NOMO-1 (cell line): ENCODE measurements at regions not wholly inside any gene's neighbourhood (a gene's known extent, or its start where the extent isn't known, plus 50 kb on each side); places are given as distances from the start of the nearest gene placed in this dataset.

Experiments used
- DNase-seq, 2 experiments: peaks; one replicate each; lab custom pipeline; 2025; ENCODE audit not compliant: unreplicated experiment in 2 of 2; lab: John Stamatoyannopoulos, UW

DNA sequence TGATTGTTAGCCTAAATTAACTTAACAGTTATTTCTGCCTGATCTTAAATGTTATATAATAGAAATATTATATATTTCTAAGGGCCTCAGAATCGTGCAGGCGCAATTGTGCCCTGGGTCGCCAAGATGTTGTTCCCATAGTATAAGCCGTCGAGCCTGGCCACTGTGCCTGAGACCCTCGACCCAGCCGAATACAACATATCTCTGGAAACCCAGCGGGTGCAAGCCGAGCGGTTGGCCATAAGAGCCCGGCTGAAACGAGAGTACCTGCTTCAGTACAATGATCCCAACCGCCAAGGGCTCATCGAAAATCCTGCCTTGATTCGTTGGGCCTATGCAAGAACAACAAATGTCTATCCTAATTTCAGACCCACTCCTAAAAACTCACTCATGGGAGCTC is 549.8 kb downstream of the KCTD8 start:
- DNase-seq, result no peak

DNA sequence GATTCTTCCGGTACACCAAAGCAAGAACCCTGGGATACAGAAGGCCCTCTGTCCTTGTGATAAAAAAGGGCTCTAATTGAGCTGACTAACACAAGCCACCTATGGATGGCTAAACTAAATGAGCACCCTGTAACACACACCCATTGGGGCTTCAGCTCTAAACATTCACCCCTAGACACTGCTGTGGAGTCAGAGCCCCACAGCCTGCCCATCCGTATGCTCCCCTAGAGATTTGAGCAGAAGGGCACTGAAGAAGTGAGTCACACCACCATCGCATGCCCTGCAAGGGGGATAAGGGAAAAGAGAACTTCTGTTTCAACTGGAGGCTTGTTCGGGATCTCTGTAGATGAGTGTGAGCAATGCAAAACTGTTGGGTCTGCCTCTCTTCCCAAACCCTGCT is 545.2 kb downstream of the KCTD8 start:
- DNase-seq, result no peak

DNA sequence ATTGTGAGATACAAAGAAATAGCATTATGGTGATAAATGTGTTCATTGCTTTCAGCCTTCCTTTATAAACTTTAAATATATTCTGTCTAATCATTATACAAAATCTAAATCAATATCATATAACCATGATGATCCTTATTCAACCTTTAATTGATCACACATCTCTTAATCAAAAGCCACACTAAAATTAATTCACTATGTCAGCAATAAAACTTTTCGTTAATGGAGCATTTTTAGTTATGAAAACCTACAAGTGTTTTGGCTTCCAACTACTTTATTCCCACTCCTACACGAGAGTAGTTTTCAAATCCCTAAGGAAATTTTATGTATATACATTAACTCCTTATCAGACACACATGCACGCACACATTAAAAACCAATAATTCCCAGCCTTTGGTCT is 530.2 kb downstream of the KCTD8 start:
- no peak for DNase-seq

DNA sequence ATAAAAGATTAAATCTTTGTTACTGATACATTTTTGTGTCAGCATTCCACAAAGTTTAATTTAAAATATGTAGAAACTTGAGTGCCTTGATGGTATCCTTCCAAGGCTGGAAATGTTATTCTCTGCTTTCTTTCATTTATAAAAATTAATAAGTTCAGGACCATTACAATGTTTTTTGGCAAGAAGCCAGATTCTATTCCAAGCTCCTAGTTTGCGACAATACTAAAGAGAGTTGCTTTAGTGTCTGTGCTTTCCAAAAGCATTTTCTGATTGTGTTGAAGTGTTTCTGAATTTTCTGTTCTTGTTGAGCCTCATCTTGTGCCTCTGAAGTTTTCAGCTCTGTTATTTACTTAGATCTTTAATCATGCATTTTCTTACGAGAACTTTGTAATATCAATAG is 516.2 kb downstream of the KCTD8 start:
- no peak for DNase-seq

DNA sequence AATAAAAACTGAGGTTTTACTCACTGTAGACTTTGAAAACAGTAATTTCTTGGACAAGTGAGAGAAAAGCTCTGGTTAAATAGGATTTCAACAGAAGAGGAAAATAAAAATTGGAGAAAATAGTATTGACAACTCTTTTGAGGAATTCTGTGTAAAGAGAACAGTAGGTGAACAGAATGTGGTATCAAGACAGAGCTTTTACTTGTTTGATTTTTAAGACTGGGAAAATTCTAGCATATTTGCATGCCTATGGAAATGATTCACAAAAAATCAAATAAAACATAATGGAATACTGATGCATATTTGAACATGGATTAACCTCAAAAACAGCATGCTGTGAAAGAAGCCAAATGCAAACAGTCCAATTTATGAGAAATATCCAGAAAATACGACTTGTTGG is 504.6 kb downstream of the KCTD8 start:
- DNase-seq, result no peak

DNA sequence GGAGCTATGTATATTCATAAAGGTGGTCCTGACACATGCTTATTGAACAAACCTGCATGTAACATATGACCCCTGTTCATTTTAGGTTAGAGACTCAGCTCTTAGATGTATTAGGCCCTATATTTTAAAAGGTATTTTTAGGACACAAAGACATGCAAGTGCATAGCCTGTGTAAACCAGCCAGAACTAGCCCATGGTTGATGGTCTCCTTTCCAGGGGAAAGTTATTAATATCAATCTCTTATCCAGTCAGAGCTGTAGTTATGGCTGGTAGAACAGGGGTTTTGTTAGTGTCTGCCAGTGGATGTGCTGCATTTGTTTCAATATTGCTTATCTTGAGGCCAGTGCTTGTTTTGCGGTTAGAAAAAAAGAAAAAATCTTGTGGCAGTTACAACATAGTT is 488.6 kb downstream of the KCTD8 start:
- no peak for DNase-seq

DNA sequence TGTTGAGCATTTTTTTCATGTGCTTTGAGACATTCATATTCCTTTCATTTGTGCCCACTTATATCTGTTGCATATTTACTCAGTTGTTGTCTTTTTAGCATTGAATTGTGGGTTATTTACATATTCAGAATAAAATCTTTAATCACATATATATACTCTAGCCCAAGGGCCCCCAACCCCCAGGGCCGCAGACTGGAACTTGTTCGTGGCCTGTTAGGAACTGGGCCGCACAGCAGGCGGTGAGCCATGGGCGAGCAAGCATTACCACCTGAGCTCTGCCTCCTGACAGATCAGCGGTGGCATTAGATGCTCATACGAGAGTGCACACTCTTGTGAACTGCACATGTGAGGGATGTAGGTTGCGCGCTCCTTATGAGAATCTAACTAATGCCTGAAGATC is 480.6 kb downstream of the KCTD8 start:
- no peak for DNase-seq

DNA sequence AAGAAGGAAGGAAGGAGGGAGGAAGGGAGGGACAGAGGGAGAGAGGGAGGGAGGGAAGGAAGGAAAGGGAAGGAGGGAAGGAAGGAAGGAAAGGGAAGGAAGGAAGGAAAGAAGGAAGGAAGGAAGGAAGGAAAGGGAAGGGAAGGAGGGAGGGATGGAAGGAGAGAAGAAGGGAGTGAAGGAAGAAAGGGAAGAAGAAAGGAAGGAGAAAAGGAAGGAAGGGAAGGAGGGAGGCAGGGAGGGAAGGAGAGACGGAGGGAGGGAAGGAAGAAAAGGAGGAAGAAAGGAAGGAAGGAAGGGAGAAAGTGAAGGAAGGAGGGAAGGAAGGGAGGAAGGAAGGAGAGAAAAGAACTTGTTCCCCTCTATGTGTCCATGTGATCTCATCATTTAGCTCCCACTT is 465.0 kb downstream of the KCTD8 start:
- no peak for DNase-seq

DNA sequence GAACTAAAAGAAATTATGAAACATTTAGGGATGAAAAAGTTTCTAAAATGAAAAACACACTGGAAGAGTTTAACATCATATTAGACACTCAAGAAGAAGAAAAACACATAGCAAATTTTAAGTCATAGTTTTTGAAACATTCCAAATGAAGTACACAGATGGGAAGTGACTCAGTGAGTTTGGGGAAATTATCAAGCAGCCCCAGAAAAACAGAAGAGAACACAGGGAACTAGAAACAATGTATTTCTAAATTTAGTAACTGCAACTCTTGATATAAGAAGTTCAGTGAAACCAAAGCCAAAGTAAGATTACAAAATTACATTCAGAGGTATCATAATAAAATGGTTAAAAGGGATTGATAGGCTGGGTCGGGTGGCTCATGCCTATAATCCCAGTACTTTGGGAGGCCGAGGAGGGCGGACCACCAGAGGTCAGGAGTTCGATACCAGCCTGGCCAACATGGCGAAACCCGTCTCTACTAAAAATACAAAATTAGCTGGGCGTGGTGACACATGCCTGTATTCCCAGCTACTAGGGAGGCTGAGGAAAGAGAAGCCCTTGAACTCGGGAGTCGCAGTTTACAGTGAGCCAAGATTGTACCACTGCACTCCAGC is 461.2 kb downstream of the KCTD8 start:
- no peak for DNase-seq

DNA sequence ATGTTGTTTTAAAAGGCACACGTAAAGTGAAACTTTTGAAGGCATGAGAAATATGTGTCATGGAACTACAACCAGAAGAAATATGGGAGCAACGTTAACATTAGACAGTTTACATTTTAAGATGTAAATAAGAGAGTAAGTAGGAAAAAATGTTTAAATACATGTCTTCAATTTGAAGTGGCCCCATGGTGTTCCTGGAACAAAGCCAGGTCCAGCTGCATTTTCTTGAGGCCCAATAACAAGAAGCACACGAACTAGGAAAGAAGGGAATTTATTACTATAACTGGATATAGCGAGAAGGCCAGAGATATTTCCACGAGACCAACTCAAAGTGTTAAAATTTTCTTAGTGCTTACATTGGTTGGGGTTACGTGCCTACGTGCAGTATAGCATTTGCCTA is 458.1 kb downstream of the KCTD8 start:
- no peak for DNase-seq

DNA sequence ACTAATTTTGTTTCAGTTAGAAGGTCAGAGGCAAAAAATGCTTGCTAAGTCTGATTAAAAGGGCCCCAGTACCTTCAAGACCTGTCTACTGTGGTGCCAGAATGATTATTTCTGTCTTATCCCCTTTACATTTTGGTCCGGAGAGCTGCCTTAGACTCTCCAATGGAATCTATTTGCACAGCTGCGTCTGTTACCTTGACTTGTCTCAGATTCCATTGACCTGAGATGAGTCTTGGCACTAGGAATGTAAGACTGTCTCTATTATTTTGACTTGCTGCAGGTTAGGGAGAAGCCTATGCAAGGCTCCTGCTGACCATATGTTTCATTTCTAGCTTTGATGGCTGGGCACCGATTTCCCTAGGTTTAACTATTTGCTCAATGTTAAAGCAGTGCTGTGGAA is 457.6 kb downstream of the KCTD8 start:
- no peak for DNase-seq

DNA sequence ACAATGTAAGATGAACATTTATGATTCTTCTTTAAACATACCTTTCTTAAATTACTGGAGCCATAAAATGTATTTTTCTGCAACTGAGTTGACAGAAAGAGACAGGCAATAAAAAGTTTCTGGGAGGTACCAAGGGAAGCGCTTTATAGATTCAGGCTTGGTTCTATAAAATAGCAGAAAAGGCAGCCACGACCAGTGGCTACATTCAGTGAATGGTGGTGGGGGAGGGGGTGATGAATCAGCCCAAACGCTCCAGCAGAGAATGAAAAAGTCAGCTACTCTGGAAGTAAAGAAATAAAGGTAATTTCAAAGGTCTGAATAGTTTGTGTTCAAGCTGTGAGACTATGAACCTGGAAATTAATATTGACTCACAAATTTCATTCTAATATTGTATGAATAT is 456.1 kb downstream of the KCTD8 start:
- no peak for DNase-seq

DNA sequence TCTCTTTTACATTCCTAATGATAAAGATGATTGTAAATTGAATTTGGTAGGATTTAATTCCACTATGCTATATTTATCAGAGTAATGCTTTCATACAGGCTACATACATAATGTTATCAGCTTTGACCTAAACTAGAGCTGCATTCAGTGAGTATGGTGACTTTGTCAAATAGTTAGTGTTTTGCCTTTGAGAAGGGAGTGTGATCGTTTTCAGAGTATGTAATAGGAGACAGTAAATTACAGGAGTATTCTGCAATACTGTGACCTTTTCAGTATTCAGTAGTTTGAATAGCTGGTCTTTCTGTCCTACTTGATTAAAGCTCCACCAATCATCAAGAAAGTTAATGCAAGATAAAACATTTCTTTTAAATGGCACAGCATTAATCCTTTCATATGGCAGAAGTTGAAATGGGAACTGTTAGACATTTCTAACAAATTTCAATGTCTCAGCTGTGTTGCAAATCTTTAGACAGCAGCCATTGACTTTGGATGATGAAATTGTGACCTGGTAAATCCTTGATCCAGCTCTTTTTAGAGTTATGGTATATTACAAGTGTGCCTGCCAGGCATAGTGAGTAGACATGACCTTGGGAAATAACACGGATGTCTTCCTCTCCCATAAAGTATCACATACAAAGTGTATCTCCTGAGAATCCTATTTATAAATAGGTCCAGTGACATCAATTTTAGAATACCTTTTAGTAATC is 455.3 kb downstream of the KCTD8 start:
- no peak for DNase-seq

DNA sequence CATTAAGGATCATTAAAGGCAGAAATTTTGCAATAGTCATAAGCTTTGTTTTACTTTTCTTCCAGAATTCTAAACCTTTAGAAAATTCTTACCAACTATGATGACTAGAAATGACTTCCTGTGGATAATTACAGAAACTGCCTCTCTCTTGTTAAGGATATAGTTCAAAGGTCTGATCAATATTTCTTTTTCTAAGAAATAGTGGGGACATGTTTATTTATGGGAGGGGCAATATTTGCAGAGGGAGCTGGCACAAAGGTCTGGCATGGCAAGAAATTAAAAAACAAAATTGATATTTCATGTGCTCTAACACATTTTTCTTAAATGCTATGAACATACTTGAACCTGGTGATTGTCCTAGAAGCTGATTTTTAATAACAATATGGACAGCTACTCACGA is 448.9 kb downstream of the KCTD8 start:
- no peak for DNase-seq

DNA sequence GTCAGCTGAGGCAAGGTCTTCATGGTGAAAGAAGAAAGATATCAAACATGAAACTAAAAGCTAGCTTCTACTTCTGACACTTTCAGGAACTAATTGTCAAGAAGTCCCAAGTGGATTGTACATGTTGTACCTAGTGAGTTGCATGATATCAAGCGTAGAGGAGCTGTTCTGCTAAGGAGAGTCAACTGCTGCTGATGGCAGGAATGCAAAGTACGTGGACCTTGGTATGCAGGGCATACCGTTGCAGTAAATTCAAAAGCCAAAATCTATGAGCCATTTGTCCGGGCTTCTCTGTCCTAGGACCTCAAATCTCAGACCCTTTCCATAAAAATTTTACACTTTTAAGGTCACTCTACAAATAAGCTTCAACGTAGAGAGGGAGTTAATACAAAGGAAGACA is 446.2 kb downstream of the KCTD8 start:
- no peak for DNase-seq

DNA sequence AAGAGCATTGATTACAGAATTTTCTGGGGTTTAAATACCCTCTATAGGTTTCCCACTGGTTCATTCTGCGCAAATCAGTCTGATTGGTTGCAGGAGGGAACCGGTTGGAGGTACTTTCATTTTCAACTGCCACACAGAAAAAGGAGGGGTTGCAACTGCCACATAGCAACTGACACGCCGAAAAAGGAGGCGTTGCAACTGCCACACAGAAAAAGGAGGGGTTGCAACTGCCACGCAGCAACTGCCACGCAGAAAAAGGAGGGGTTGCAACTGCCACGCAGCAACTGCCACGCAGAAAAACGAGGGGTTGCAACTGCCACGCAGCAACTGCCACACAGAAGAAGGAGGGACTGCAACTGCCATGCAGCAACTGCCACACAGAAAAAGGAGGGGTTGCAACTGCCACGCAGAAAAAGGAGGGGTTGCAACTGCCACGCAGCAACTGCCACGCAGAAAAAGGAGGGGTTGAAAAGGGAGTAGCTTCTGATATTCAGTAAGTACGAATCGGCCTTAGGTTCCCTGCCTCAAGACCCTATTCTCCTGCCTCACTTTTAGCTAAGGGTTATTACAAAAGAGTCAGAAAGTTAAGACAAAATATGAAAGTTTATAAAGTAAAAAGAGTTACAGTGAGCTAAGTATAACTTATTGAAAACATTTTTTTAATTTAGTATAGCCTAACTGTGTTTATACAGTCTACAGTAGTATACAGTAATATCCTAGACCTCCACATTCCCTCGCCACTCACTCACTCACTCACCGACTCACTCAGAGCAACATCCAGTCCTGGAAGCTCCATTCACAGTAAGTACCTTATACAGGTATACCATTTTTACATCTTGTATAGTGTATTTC is 431.8 kb downstream of the KCTD8 start:
- no peak for DNase-seq

DNA sequence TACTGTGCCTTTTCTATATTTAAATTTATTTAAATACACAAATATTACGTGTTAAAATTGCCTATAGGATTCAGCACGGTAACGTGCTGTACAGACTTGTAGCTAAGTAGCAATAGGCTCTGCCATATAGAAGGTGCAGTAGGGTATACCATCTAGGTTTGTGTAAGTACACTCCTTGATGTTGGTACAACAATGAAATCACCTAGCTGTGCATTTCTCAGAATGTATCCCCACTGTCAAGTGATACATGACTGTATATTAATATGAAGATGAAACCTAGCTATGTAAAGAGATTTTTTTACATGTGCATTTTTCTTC is 431.2 kb downstream of the KCTD8 start:
- no peak for DNase-seq

DNA sequence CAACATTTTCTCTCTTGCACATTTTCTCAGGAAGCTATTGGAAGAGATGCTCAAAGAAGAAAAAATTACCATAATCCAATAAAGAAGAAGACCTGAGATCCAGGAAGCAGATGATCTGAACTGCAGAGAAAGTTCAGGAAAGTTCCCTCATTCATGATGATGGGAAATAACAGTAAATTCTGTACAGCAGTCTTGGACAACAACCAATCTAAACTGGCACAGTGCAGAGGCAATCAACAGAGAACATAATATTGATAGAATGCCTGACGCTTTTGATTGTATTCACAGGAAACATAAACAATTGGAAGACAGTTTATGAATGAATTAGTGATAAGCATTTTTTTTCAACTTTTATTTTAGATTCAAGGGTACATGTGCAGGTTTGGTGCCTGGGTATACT is 428.9 kb downstream of the KCTD8 start:
- no peak for DNase-seq

DNA sequence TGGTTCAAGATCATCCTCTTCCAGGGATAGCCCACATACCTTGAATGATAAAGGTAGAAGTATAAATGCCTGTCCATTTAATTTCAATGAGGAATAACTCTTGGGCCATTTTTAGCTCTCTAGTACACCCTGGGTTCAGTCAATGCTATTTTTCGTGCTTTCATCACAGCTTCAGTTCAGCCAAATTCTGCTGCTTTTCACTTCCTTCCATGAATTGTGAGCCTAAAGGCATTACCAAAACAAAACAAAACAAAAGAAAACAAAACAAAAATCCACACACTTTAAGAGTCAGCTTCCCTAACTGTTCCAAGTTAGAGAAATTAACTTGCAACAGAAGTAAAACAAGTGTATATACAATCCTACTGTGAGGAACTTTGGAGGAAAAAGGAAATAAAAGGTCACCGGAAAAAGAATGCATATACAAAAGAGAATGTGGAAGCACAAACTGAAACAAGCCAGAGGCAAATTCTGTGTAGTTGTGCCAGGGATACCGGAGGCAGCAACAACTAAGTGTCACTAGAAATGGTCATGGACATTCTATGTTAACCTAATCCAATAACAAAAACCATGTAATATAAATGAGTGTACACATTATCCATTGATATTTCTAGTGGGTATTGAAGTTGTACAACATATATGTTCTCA is 423.1 kb downstream of the KCTD8 start:
- DNase-seq, result no peak

DNA sequence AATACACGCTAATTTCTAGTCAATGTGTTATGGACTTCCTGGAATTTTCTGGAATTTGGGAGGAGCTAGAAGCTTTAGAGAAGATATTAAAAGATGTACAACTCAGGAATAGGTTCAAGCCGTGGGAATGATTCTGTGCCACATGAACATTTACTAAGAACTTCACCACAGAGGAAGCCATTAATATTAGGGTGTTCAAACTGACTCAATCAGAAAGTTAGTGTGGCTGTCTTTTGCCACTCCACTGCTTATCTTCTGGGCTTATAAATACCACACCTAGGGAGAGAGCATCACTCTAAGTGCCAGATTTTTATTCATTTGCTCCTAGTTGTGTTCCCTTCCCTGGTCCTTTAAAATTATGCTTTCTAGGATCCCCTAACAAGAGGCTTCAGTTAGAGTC is 409.8 kb downstream of the KCTD8 start:
- no peak for DNase-seq

DNA sequence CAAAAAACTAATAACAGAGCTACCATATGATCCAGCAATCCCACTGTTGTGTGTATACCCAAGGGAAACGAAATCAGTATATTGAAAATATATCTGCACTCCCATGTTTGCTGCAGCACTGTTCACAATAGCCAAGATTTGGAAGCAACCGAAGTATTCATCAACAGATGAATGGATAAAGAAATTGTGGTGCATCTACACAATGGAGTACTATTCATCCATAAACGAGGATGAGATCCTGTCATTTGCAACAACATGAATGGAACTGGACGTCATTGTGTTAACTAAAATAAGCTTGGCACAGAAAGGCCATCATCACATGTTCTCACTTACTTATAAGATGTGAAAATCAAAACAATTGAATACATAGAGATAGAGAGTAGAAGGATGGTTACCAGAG is 402.1 kb downstream of the KCTD8 start:
- no peak for DNase-seq

DNA sequence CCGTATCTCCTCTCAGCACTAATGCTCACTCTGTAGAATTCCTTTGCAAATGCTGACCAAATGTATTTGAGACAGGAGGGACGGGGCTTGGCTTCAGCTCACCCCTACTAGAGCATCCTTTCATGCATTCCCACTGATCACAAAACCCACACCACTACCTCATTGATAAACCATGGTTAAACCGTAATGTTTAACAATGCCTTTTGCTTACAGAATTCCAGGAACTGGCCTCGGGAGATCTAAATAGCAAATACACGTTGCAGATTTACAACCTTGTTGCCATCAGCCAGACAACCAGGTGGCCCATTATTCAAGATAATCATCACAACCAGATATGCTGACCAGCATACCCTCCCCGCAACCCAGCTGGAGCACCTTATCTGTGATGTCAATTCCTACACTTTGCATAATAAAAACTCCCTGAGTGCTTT is 391.9 kb downstream of the KCTD8 start:
- no peak for DNase-seq
